Mesothelial cell of epicardium (in vitro differentiated cells): ENCODE measurements at regions not wholly inside any gene's neighbourhood (a gene's known extent, or its start where the extent isn't known, plus 50 kb on each side); places are given as distances from the start of the nearest gene placed in this dataset.

Experiments used
- DNase-seq, 2 experiments: peaks; one replicate each; pipeline ENCODE4 v3.0.0; 2021; ENCODE audit warnings: low spot score in 2 of 2; ENCODE audit not compliant: unreplicated experiment in 2 of 2
- H3K27ac Mint-ChIP-seq: 2 replicates; pipeline ENCODE4 v1.8.0; 2021; ENCODE audit warnings: mixed read lengths
- H3K27me3 Mint-ChIP-seq: 2 replicates; pipeline ENCODE4 v1.8.0; 2021; ENCODE audit warnings: low read depth, mixed read lengths
- H3K36me3 Mint-ChIP-seq: 2 replicates; pipeline ENCODE4 v1.8.0; 2021; ENCODE audit warnings: mixed read lengths
- H3K4me1 Mint-ChIP-seq: 2 replicates; pipeline ENCODE4 v1.8.0; 2021; ENCODE audit warnings: mixed read lengths
- H3K4me3 Mint-ChIP-seq: 2 replicates; pipeline ENCODE4 v1.8.0; 2021; ENCODE audit warnings: mild to moderate bottlenecking, moderate library complexity, mixed read lengths
- H3K9me3 Mint-ChIP-seq: 2 replicates; pipeline ENCODE4 v1.8.0; 2021; ENCODE audit warnings: mixed read lengths
- CTCF ChIP-seq: fragments of 200-600 bp; sonication (generic); IDR thresholded peaks from one replicate; pipeline ENCODE4 v1.5.0; 2021; ENCODE audit warnings: antibody characterized with exemption; ENCODE audit not compliant: unreplicated experiment

GRCh38 chr2:12089001-12089400, 342.6 kb downstream of the LPIN1 start:
- peaks cover 6% of the 10 kb centered on the region for H3K27me3 Mint-ChIP-seq
- no peak for TF ChIP-seq CTCF
- no peak for DNase-seq
- peaks cover 11% of the 10 kb centered on the region for H3K4me1 Mint-ChIP-seq
- no peak overlapping the region for H3K27ac Mint-ChIP-seq
- peaks cover 15% of the 10 kb centered on the region for H3K9me3 Mint-ChIP-seq
- no peak overlapping the region for H3K4me3 Mint-ChIP-seq
- H3K36me3 Mint-ChIP-seq, result no peaks in the 10 kb centered on the region

- no peak overlapping the region for H3K4me3 Mint-ChIP-seq
- no peak overlapping the region for H3K27ac Mint-ChIP-seq
- no peak for DNase-seq
- no peak for TF ChIP-seq CTCF
- H3K36me3 Mint-ChIP-seq, result no peaks in the 10 kb centered on the region
- peaks cover 15% of the 10 kb centered on the region for H3K9me3 Mint-ChIP-seq
- H3K27me3 Mint-ChIP-seq, result peaks cover 4% of the 10 kb centered on the region
- peaks cover 11% of the 10 kb centered on the region for H3K4me1 Mint-ChIP-seq
Measured at GRCh38 chr2:12089496-12089895, 343.1 kb downstream of the LPIN1 start.

- peaks cover 11% of the 10 kb centered on the region for H3K4me1 Mint-ChIP-seq
- no peak for TF ChIP-seq CTCF
- no peak overlapping the region for H3K4me3 Mint-ChIP-seq
- no peak for DNase-seq
- no peak overlapping the region for H3K27ac Mint-ChIP-seq
- H3K9me3 Mint-ChIP-seq, result peaks cover 15% of the 10 kb centered on the region
- no peaks in the 10 kb centered on the region for H3K36me3 Mint-ChIP-seq
- peaks cover 4% of the 10 kb centered on the region for H3K27me3 Mint-ChIP-seq
Measured at GRCh38 chr2:12090072-12090471, 343.6 kb downstream of the LPIN1 start.

GRCh38 chr2:12090590-12090989, 344.2 kb downstream of the LPIN1 start:
- no peak overlapping the region for H3K27ac Mint-ChIP-seq
- no peak overlapping the region for H3K4me3 Mint-ChIP-seq
- H3K4me1 Mint-ChIP-seq, result peaks cover 11% of the 10 kb centered on the region
- peaks cover 4% of the 10 kb centered on the region for H3K27me3 Mint-ChIP-seq
- H3K36me3 Mint-ChIP-seq, result no peaks in the 10 kb centered on the region
- no peak for DNase-seq
- H3K9me3 Mint-ChIP-seq, result peaks cover 15% of the 10 kb centered on the region
- TF ChIP-seq CTCF, result no peak

GRCh38 chr2:12091201-12091806, 344.9 kb downstream of the LPIN1 start:
- DNase-seq, result no peak
- no peak for TF ChIP-seq CTCF
- Mint-ChIP-seq H3K4me3 (no peak overlapping the region), H3K27me3 (peaks cover 7% of the 10 kb centered on the region), H3K27ac (no peak overlapping the region), H3K9me3 (peaks cover 15% of the 10 kb centered on the region), H3K4me1 (peaks cover 11% of the 10 kb centered on the region), H3K36me3 (no peaks in the 10 kb centered on the region)

- DNase-seq, result no peak
- H3K36me3 Mint-ChIP-seq, result no peaks in the 10 kb centered on the region
- peaks cover 11% of the 10 kb centered on the region for H3K4me1 Mint-ChIP-seq
- peaks cover 14% of the 10 kb centered on the region for H3K27me3 Mint-ChIP-seq
- no peaks in the 10 kb centered on the region for H3K9me3 Mint-ChIP-seq
- no peak overlapping the region for H3K4me3 Mint-ChIP-seq
- no peak for TF ChIP-seq CTCF
- H3K27ac Mint-ChIP-seq, result no peak overlapping the region
Measured at GRCh38 chr2:12094134-12094533, 347.7 kb downstream of the LPIN1 start.
